Fibroblast of lung (primary cell): ENCODE measurements at regions not wholly inside any gene's neighbourhood (a gene's known extent, or its start where the extent isn't known, plus 50 kb on each side); places are given as distances from the start of the nearest gene placed in this dataset.
"Not testable (repeated sequence)": the region's sequence is repeated elsewhere in the genome, so short reads cannot be mapped to it uniquely, and the experiment has no call there.

Experiments used
- DNase-seq, 2 donors: peaks; one replicate each; pipeline versions ENCODE4 v3.0.0 to v3.0.0-alpha.2; 2010; ENCODE audit warnings: low read depth in 2 of 2
- H2AFZ ChIP-seq: 2 replicates; pipeline ENCODE4 v1.5.1; 2012; ENCODE audit warnings: low read length, control low read depth, inconsistent platforms
- H3K27ac ChIP-seq: 2 replicates; pipeline ENCODE4 v1.5.1; 2011; ENCODE audit warnings: low read length, control low read depth; ENCODE audit not compliant: insufficient read depth
- H3K27me3 ChIP-seq: 2 replicates; pipeline ENCODE4 v1.5.1; 2011; ENCODE audit warnings: mild to moderate bottlenecking, low read length; ENCODE audit not compliant: control insufficient read depth, insufficient read depth
- H3K36me3 ChIP-seq: 2 replicates; pipeline ENCODE4 v1.5.1; 2011; ENCODE audit warnings: low read length; ENCODE audit not compliant: control insufficient read depth, insufficient read depth
- H3K4me1 ChIP-seq: 2 replicates; pipeline ENCODE4 v1.5.1; 2011; ENCODE audit warnings: low read length; ENCODE audit not compliant: control insufficient read depth, insufficient read depth; ENCODE audit errors: extremely low read depth
- H3K4me2 ChIP-seq: 2 replicates; pipeline ENCODE4 v1.5.1; 2011; ENCODE audit warnings: low read length, control low read depth; ENCODE audit not compliant: insufficient read depth; ENCODE audit errors: extremely low read depth
- H3K4me3 ChIP-seq, 4 experiments: fragments of 200-600 bp in 1 of 4; sonication (generic) in 1 of 4; replicated peaks in 1 of 4; 2 replicates each; pipeline ENCODE4 v1.5.1; 2011 to 2016; ENCODE audit warnings: low read length in 4 of 4, low read depth in 3 of 4, mild to moderate bottlenecking in 3 of 4, control low read depth in 2 of 4, inconsistent platforms in 1 of 4, mixed read lengths in 1 of 4; ENCODE audit not compliant: insufficient read depth in 1 of 4; ENCODE audit errors: control extremely low read depth in 1 of 4
- H3K79me2 ChIP-seq: 2 replicates; pipeline ENCODE4 v1.5.1; 2012; ENCODE audit warnings: mild to moderate bottlenecking, low read length, inconsistent platforms; ENCODE audit not compliant: control insufficient read depth, insufficient read depth
- H3K9ac ChIP-seq: 2 replicates; pipeline ENCODE4 v1.5.1; 2011; ENCODE audit warnings: mild to moderate bottlenecking, low read length, control low read depth; ENCODE audit not compliant: insufficient read depth
- H3K9me3 ChIP-seq: 2 replicates; pipeline ENCODE4 v1.5.1; 2012; ENCODE audit warnings: low read depth, low read length; ENCODE audit not compliant: control insufficient read depth, insufficient read depth
- H4K20me1 ChIP-seq: 2 replicates; pipeline ENCODE4 v1.5.1; 2011; ENCODE audit warnings: low read length; ENCODE audit not compliant: control insufficient read depth, insufficient read depth; ENCODE audit errors: extremely low read depth
- CTCF ChIP-seq, 2 donors: IDR thresholded peaks in 1 of 2; conservative IDR thresholded peaks in 1 of 2; 1 replicate in 1 of 2; 2 replicates in 1 of 2; pipeline ENCODE4 v1.5.1; 2011 to 2012; ENCODE audit warnings: low read length in 2 of 2, control low read depth in 1 of 2, inconsistent platforms in 1 of 2, low read depth in 1 of 2, mild to moderate bottlenecking in 1 of 2
- EZH2 ChIP-seq: IDR thresholded peaks from 2 replicates; pipeline ENCODE4 v1.5.1; 2012; ENCODE audit warnings: low read length, control low read depth, mild to moderate bottlenecking; ENCODE audit errors: missing control alignments

GRCh38 chr6:27168108-27168507, 79.4 kb upstream of the PRSS16 start:
- Histone ChIP-seq H3K4me3 (no peak overlapping the region), H3K4me1 (peaks cover 2% of the 10 kb centered on the region), H3K79me2 (no peaks in the 10 kb centered on the region), H3K27ac (peak overlapping the region; percentile 71), H3K4me2 (peak overlapping the region; percentile 68), H2AFZ (no peak overlapping the region), H3K36me3 (no peaks in the 10 kb centered on the region), H4K20me1 (no peaks in the 10 kb centered on the region), H3K27me3 (no peaks in the 10 kb centered on the region), H3K9me3 (no peaks in the 10 kb centered on the region), H3K9ac (no peak overlapping the region)
- peak; percentile 50 to 61 for DNase-seq
- TF ChIP-seq CTCF (conservative IDR thresholded peaks at IDR 0.05 in 1 of 2, IDR thresholded peaks at IDR 0.05 in 1 of 2; ENCODE audit: low read depth in 1 of 2, low read length in 2 of 2) (no peak), EZH2 (no peak)

- TF ChIP-seq CTCF (conservative IDR thresholded peaks at IDR 0.05 in 1 of 2, IDR thresholded peaks at IDR 0.05 in 1 of 2; ENCODE audit: low read depth in 1 of 2, low read length in 2 of 2) (no peak), EZH2 (no peak)
- peaks cover 2% of the 10 kb centered on the region for H3K4me1 ChIP-seq
- no peaks in the 10 kb centered on the region for H3K36me3 ChIP-seq
- H3K4me2 ChIP-seq: peak overlapping the region; percentile 68
- no peaks in the 10 kb centered on the region for H3K9me3 ChIP-seq
- H3K27me3 ChIP-seq: no peaks in the 10 kb centered on the region
- DNase-seq: peak; percentile 79 to 89
- H3K27ac ChIP-seq: peak overlapping the region; percentile 71
- no peaks in the 10 kb centered on the region for H4K20me1 ChIP-seq
- no peak overlapping the region for H3K9ac ChIP-seq
- H2AFZ ChIP-seq: peak overlapping the region; percentile 89
- H3K79me2 ChIP-seq: no peaks in the 10 kb centered on the region
- peak overlapping the region in 2 of 4 experiments; percentile 12 to 23 for H3K4me3 ChIP-seq
Measured at GRCh38 chr6:27168586-27169443, 78.7 kb upstream of the PRSS16 start.

DNA sequence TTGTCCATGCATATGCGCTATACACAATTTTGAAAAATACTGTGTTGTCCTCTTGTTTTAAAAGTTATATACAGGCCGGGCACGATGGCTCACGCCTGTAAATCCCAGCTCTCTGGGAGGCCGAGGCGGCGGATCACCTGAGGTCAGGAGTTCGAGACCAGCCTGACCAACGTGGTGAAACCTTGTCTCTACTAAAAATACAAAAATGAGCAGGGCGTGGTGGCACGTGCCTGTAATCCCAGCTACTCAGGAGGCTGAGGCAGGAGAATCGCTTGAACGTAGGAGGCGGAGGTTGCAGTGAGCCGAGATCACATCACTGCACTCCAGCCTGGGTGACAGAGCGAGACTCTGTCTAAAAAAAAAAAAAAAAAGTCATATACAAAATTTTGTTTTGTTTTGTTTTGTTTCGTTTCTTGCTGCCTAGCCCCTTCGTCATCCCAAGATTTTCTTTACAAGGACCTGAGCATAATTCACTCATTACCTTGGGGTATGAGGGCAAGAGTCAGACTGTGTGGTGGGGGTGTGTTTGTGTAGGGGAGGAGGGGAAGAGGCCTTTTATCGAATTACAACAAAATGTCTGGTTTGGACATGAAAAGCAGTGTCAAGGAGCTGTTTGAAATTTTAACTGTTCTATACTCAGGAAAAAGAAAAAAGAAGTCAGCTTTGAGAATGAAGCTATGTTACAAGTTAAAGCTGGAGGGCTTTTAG, 74.8 kb upstream of the PRSS16 start:
- H3K27me3 ChIP-seq, H3K4me3 ChIP-seq, H3K79me2 ChIP-seq, H3K4me2 ChIP-seq, H3K36me3 ChIP-seq, DNase-seq, H3K4me1 ChIP-seq, H2AFZ ChIP-seq, H3K27ac ChIP-seq, H3K9ac ChIP-seq, H4K20me1 ChIP-seq, H3K9me3 ChIP-seq: not testable (repeated sequence)

- not testable (repeated sequence) for H3K79me2 ChIP-seq, H2AFZ ChIP-seq, H3K27ac ChIP-seq, H3K4me1 ChIP-seq, H3K9me3 ChIP-seq, H3K36me3 ChIP-seq, H3K4me3 ChIP-seq, H3K4me2 ChIP-seq, H3K27me3 ChIP-seq, H3K9ac ChIP-seq, H4K20me1 ChIP-seq, DNase-seq
Measured at GRCh38 chr6:27173232-27173601, 74.3 kb upstream of the PRSS16 start.
